Aorta (tissue), 5 donors: ENCODE measurements at regions not wholly inside any gene's neighbourhood (a gene's known extent, or its start where the extent isn't known, plus 50 kb on each side); places are given as distances from the start of the nearest gene placed in this dataset.
A peak's percentile ranks its signal among the peaks of the same experiment; 100 is the strongest.

Experiments
- ATAC-seq: fragments of 200-7000 bp; cut with Tn5 transposase; one replicate; pipeline ENCODE4 v1.9.1; 2022; ENCODE audit warnings: moderate library complexity; ENCODE audit not compliant: low FRiP score
- DNase-seq, 2 donors: peaks; one replicate each; pipeline ENCODE4 v3.0.0-alpha.2; 2020
- H3K27ac ChIP-seq, 2 donors: one replicate each; pipeline ENCODE4 v1.5.1; 2013; ENCODE audit warnings: low read length in 2 of 2, mild to moderate bottlenecking in 2 of 2, moderate library complexity in 2 of 2, control low read depth in 1 of 2, inconsistent platforms in 1 of 2, low read depth in 1 of 2
- H3K27me3 ChIP-seq, 2 donors: one replicate each; pipeline ENCODE4 v1.6.1; 2013; ENCODE audit warnings: control low read depth in 1 of 2, low read length in 1 of 2, mild to moderate bottlenecking in 1 of 2, moderate library complexity in 1 of 2; ENCODE audit not compliant: insufficient read depth in 2 of 2, control insufficient read depth in 1 of 2
- H3K36me3 ChIP-seq, 2 donors: one replicate each; pipeline ENCODE4 v1.6.1; 2013; ENCODE audit warnings: control low read depth in 1 of 2, low read length in 1 of 2, mild to moderate bottlenecking in 1 of 2; ENCODE audit not compliant: insufficient read depth in 2 of 2, control insufficient read depth in 1 of 2
- H3K4me1 ChIP-seq, 2 donors: one replicate each; pipeline ENCODE4 v1.6.1; 2013; ENCODE audit warnings: low read length in 2 of 2, control low read depth in 1 of 2, mild to moderate bottlenecking in 1 of 2, moderate library complexity in 1 of 2; ENCODE audit not compliant: insufficient read depth in 2 of 2, control insufficient read depth in 1 of 2
- H3K4me3 ChIP-seq, 2 donors: one replicate each; pipeline ENCODE4 v1.5.1; 2013; ENCODE audit warnings: low read length in 2 of 2, control low read depth in 1 of 2, mild to moderate bottlenecking in 1 of 2
- H3K9me3 ChIP-seq: one replicate; pipeline ENCODE4 v1.6.1; 2013; ENCODE audit warnings: mild to moderate bottlenecking, low read length; ENCODE audit not compliant: control insufficient read depth
- WGBS, 2 donors: extraction: QIAGEN DNeasy Blood & Tissue Kit; methylation state at CpG; one replicate each; pipeline ENCODE4 v1.1.7; 2013; 5-methylcytosine and 5-hydroxymethylcytosine counted together
- intact Hi-C, 2 donors: fragments of 100-400 bp; cut with DNase I; formaldehyde crosslinking; loops; one replicate each; pipeline versions ENCODE4 v1.14.2 to v1.15.0; 2022
- donor health status: healthy with polysubstance abuse.
- donor health status: Bipolar disorder and iron deficiency.
- donor health status: DM: no; HTN: no; CAD: no.
- donor health status: DM: no; HTN: no; CAD: no.
- donor health status: DM: yes; HTN: yes; CAD: no.

GRCh38 chr10:130889240-130889639 lies 422.3 kb downstream of the TCERG1L start:
- H3K36me3 ChIP-seq, result no peaks in the 10 kb centered on the region
- intact Hi-C loops, result no loop called here
- H3K9me3 ChIP-seq, result peaks cover 2% of the 10 kb centered on the region
- H3K27me3 ChIP-seq, result no peaks in the 10 kb centered on the region
- no peak overlapping the region for H3K4me3 ChIP-seq
- no peak for DNase-seq
- H3K4me1 ChIP-seq, result no peaks in the 10 kb centered on the region
- 52 to 60% methylated on average over 8 of the region's 8 CpGs for WGBS, 2 donors
- no peak overlapping the region for H3K27ac ChIP-seq
- no peak for ATAC-seq

GRCh38 chr10:130889780-130890179 lies 421.7 kb downstream of the TCERG1L start:
- H3K9me3 ChIP-seq, result peaks cover 2% of the 10 kb centered on the region
- intact Hi-C loops, result no loop called here
- H3K27ac ChIP-seq, result no peak overlapping the region
- ATAC-seq, result no peak
- no peak overlapping the region for H3K4me3 ChIP-seq
- 69 to 75% methylated on average over 6 of the region's 6 CpGs for WGBS, 2 donors
- no peak for DNase-seq
- H3K27me3 ChIP-seq, result no peaks in the 10 kb centered on the region
- no peaks in the 10 kb centered on the region for H3K4me1 ChIP-seq
- H3K36me3 ChIP-seq, result no peaks in the 10 kb centered on the region

GRCh38 chr10:130891066-130891465 lies 420.5 kb downstream of the TCERG1L start:
- Histone ChIP-seq H3K36me3 (no peaks in the 10 kb centered on the region), H3K4me3 (no peak overlapping the region), H3K9me3 (peaks cover under 1% of the 10 kb centered on the region), H3K27ac (no peak overlapping the region), H3K4me1 (no peaks in the 10 kb centered on the region), H3K27me3 (no peaks in the 10 kb centered on the region)
- no peak for DNase-seq
- WGBS, 2 donors, result 80 to 85% methylated on average over 11 of the region's 11 CpGs
- ATAC-seq, result peak; percentile 39
- intact Hi-C loops, result no loop called here

- Histone ChIP-seq H3K4me3 (no peak overlapping the region), H3K9me3 (no peaks in the 10 kb centered on the region), H3K27ac (no peak overlapping the region), H3K27me3 (no peaks in the 10 kb centered on the region), H3K4me1 (no peaks in the 10 kb centered on the region), H3K36me3 (no peaks in the 10 kb centered on the region)
- DNase-seq (no peak), ATAC-seq (no peak)
- intact Hi-C loops, result no loop called here
- WGBS, 2 donors, result 50 to 64% methylated on average over 7 of the region's 7 CpGs
Observed at GRCh38 chr10:130894471-130894870, 417.1 kb downstream of the TCERG1L start.

- Histone ChIP-seq H3K27ac (no peak overlapping the region), H3K27me3 (no peaks in the 10 kb centered on the region), H3K4me1 (no peaks in the 10 kb centered on the region), H3K9me3 (no peaks in the 10 kb centered on the region), H3K4me3 (no peak overlapping the region), H3K36me3 (no peaks in the 10 kb centered on the region)
- intact Hi-C loops, result no loop called here
- ATAC-seq (no peak), DNase-seq (no peak)
- WGBS, 2 donors, result 7 to 36% methylated on average over 3 of the region's 3 CpGs
Observed at GRCh38 chr10:130895161-130895560, 416.4 kb downstream of the TCERG1L start.

- no peak for DNase-seq
- no peaks in the 10 kb centered on the region for H3K27me3 ChIP-seq
- no peaks in the 10 kb centered on the region for H3K36me3 ChIP-seq
- intact Hi-C loops, result no loop called here
- no peak overlapping the region for H3K27ac ChIP-seq
- ATAC-seq, result no peak
- H3K4me1 ChIP-seq, result no peaks in the 10 kb centered on the region
- no peaks in the 10 kb centered on the region for H3K9me3 ChIP-seq
- 72 to 75% methylated on average over 5 of the region's 5 CpGs for WGBS, 2 donors
- no peak overlapping the region for H3K4me3 ChIP-seq
Observed at GRCh38 chr10:130897815-130898214, 413.7 kb downstream of the TCERG1L start.

- no peak for ATAC-seq
- no peak overlapping the region for H3K27ac ChIP-seq
- DNase-seq, result no peak
- intact Hi-C loops, result no loop called here
- WGBS, 2 donors, result 77 to 78% methylated on average over 6 of the region's 6 CpGs
- no peak overlapping the region for H3K4me3 ChIP-seq
- H3K27me3 ChIP-seq, result no peaks in the 10 kb centered on the region
- no peaks in the 10 kb centered on the region for H3K36me3 ChIP-seq
- no peaks in the 10 kb centered on the region for H3K9me3 ChIP-seq
- H3K4me1 ChIP-seq, result no peaks in the 10 kb centered on the region
Observed at GRCh38 chr10:130898381-130898780, 413.1 kb downstream of the TCERG1L start.

- Histone ChIP-seq H3K27me3 (no peaks in the 10 kb centered on the region), H3K36me3 (no peaks in the 10 kb centered on the region), H3K4me3 (no peak overlapping the region), H3K27ac (no peak overlapping the region), H3K9me3 (no peaks in the 10 kb centered on the region), H3K4me1 (no peaks in the 10 kb centered on the region)
- intact Hi-C loops, result no loop called here
- ATAC-seq (no peak), DNase-seq (no peak)
- WGBS, 2 donors, result 90% methylated on average over 12 of the region's 12 CpGs
Observed at GRCh38 chr10:130899856-130900255, 411.7 kb downstream of the TCERG1L start.

GRCh38 chr10:130900441-130901160 lies 410.9 kb downstream of the TCERG1L start:
- 78% methylated on average over 14 of the region's 14 CpGs for WGBS, 2 donors
- H3K27ac ChIP-seq, result no peak overlapping the region
- DNase-seq, result no peak
- H3K4me3 ChIP-seq, result no peak overlapping the region
- no peak for ATAC-seq
- H3K4me1 ChIP-seq, result no peaks in the 10 kb centered on the region
- H3K27me3 ChIP-seq, result no peaks in the 10 kb centered on the region
- intact Hi-C loops, result no loop called here
- no peaks in the 10 kb centered on the region for H3K36me3 ChIP-seq
- H3K9me3 ChIP-seq, result no peaks in the 10 kb centered on the region
